PC-9 (cell line): ENCODE measurements at regions not wholly inside any gene's neighbourhood (a gene's known extent, or its start where the extent isn't known, plus 50 kb on each side); places are given as distances from the start of the nearest gene placed in this dataset.

Experiments
- EZH2 ChIP-seq: fragments of 200-600 bp; sonication (generic); IDR thresholded peaks from 2 replicates; pipeline ENCODE4 v1.8.0; 2017; ENCODE audit warnings: antibody characterized with exemption, low read depth
- TF ChIP-seq, protein P1 (sequence below): fragments of 200-600 bp; sonication (generic); conservative IDR thresholded peaks from 2 replicates; pipeline ENCODE4 v1.6.1; 2017; ENCODE audit warnings: mixed run types, antibody characterized with exemption, mild to moderate bottlenecking, moderate library complexity

DNA sequence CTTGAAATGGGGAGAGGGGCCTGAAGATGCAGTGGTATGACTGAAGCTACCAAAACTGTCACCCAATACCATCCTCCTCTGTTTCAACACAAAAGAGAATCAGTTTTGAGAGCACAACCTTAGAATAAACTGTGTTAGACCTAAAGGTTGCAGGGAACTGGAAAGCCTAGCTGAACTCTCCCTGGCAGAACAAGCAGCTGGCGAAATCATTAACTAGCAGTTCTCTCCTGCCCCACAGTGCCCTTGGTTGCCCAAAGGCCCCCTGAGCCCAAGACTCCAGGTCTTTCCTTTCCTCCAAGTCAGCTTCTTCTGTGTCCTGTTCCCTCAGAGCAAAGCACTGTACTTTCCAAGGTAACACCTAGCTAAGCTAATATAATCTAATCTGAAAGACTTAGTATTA is 135.4 kb upstream of the SLC30A5 start:
- TF ChIP-seq, protein P1, sequence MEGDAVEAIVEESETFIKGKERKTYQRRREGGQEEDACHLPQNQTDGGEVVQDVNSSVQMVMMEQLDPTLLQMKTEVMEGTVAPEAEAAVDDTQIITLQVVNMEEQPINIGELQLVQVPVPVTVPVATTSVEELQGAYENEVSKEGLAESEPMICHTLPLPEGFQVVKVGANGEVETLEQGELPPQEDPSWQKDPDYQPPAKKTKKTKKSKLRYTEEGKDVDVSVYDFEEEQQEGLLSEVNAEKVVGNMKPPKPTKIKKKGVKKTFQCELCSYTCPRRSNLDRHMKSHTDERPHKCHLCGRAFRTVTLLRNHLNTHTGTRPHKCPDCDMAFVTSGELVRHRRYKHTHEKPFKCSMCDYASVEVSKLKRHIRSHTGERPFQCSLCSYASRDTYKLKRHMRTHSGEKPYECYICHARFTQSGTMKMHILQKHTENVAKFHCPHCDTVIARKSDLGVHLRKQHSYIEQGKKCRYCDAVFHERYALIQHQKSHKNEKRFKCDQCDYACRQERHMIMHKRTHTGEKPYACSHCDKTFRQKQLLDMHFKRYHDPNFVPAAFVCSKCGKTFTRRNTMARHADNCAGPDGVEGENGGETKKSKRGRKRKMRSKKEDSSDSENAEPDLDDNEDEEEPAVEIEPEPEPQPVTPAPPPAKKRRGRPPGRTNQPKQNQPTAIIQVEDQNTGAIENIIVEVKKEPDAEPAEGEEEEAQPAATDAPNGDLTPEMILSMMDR: no peak
- TF ChIP-seq EZH2: no peak
